ENCODE measurements at regions not wholly inside any gene's neighbourhood (a gene's known extent, or its start where the extent isn't known, plus 50 kb on each side); places are given as distances from the start of the nearest gene placed in this dataset.

GRCh38 chr5:66538531-66538930, 57.7 kb upstream of the MAST4 start:
- Histone ChIP-seq H2BK5ac (ENCODE audit: low read length) (no peak overlapping the region), H3K4me3 (ENCODE audit: low read length in 2 of 2) (no peak overlapping the region), H4K8ac (ENCODE audit: low read depth, low read length) (no peak overlapping the region), H2BK120ac (ENCODE audit: low read depth, low read length) (no peak overlapping the region), H3K4me2 (ENCODE audit: insufficient read depth, low read length, poor library complexity, severe bottlenecking) (no peak overlapping the region), H3K36me3 (replicated peaks in 1 of 2; ENCODE audit: control insufficient read depth in 2 of 2, insufficient read depth in 2 of 2, low read length in 2 of 2) (no peaks in the 10 kb centered on the region), H4K91ac (ENCODE audit: low read depth, low read length, poor library complexity) (no peak overlapping the region), H2AK5ac (ENCODE audit: low read depth, low read length) (no peak overlapping the region), H2BK15ac (ENCODE audit: low read length) (no peak overlapping the region), H3K23ac (ENCODE audit: low read depth, low read length, poor library complexity) (no peak overlapping the region), H2AFZ (ENCODE audit: low read length) (no peak overlapping the region), H3K79me1 (ENCODE audit: low read depth, low read length) (no peaks in the 10 kb centered on the region), H3K18ac (ENCODE audit: low read length) (no peak overlapping the region), H3K9ac (ENCODE audit: low read depth, low read length, poor library complexity) (no peak overlapping the region), H3K14ac (ENCODE audit: low read length) (no peak overlapping the region), H2BK12ac (ENCODE audit: low read length) (no peak overlapping the region), H3K27ac (replicated peaks; ENCODE audit: low read length) (no peak overlapping the region), H3K4ac (ENCODE audit: low read length) (no peak overlapping the region), H3K9me3 (replicated peaks in 1 of 2; ENCODE audit: control insufficient read depth in 2 of 2, insufficient read depth in 1 of 2, low read depth in 1 of 2, low read length in 2 of 2) (no peaks in the 10 kb centered on the region), H3K27me3 (ENCODE audit: control insufficient read depth in 3 of 3, insufficient read depth in 3 of 3, low read depth in 1 of 3, low read length in 3 of 3) (no peaks in the 10 kb centered on the region), H3K4me1 (ENCODE audit: control insufficient read depth in 2 of 2, insufficient read depth in 1 of 2, low read depth in 1 of 2, low read length in 2 of 2) (no peaks in the 10 kb centered on the region)
- WGBS, 2 donors (ENCODE audit: extremely low coverage in 2 of 2, insufficient read length in 2 of 2, insufficient replicate concordance in 1 of 2): no CpG with 5 or more reads among the region's 3 CpGs
- no peak for DNase-seq (ENCODE audit: low spot score)

GRCh38 chr5:66540078-66540477, 56.1 kb upstream of the MAST4 start:
- Histone ChIP-seq H3K9ac (ENCODE audit: low read depth, low read length, poor library complexity) (no peak overlapping the region), H3K4ac (ENCODE audit: low read length) (no peak overlapping the region), H3K9me3 (replicated peaks in 1 of 2; ENCODE audit: control insufficient read depth in 2 of 2, insufficient read depth in 1 of 2, low read depth in 1 of 2, low read length in 2 of 2) (no peaks in the 10 kb centered on the region), H3K4me3 (ENCODE audit: low read length in 2 of 2) (no peak overlapping the region), H2AK5ac (ENCODE audit: low read depth, low read length) (no peak overlapping the region), H3K14ac (ENCODE audit: low read length) (no peak overlapping the region), H2BK12ac (ENCODE audit: low read length) (no peak overlapping the region), H2BK15ac (ENCODE audit: low read length) (no peak overlapping the region), H3K79me1 (ENCODE audit: low read depth, low read length) (no peaks in the 10 kb centered on the region), H3K18ac (ENCODE audit: low read length) (no peak overlapping the region), H3K36me3 (replicated peaks in 1 of 2; ENCODE audit: control insufficient read depth in 2 of 2, insufficient read depth in 2 of 2, low read length in 2 of 2) (no peaks in the 10 kb centered on the region), H3K23ac (ENCODE audit: low read depth, low read length, poor library complexity) (no peak overlapping the region), H3K27me3 (ENCODE audit: control insufficient read depth in 3 of 3, insufficient read depth in 3 of 3, low read depth in 1 of 3, low read length in 3 of 3) (no peaks in the 10 kb centered on the region), H4K8ac (ENCODE audit: low read depth, low read length) (no peak overlapping the region), H3K4me2 (ENCODE audit: insufficient read depth, low read length, poor library complexity, severe bottlenecking) (no peak overlapping the region), H2BK5ac (ENCODE audit: low read length) (no peak overlapping the region), H2AFZ (ENCODE audit: low read length) (no peak overlapping the region), H4K91ac (ENCODE audit: low read depth, low read length, poor library complexity) (no peak overlapping the region), H3K27ac (replicated peaks; ENCODE audit: low read length) (no peak overlapping the region), H2BK120ac (ENCODE audit: low read depth, low read length) (no peak overlapping the region), H3K4me1 (ENCODE audit: control insufficient read depth in 2 of 2, insufficient read depth in 1 of 2, low read depth in 1 of 2, low read length in 2 of 2) (no peaks in the 10 kb centered on the region)
- WGBS, 2 donors (ENCODE audit: extremely low coverage in 2 of 2, insufficient read length in 2 of 2, insufficient replicate concordance in 1 of 2): no CpG with 5 or more reads among the region's 2 CpGs
- DNase-seq (ENCODE audit: low spot score): no peak

DNA sequence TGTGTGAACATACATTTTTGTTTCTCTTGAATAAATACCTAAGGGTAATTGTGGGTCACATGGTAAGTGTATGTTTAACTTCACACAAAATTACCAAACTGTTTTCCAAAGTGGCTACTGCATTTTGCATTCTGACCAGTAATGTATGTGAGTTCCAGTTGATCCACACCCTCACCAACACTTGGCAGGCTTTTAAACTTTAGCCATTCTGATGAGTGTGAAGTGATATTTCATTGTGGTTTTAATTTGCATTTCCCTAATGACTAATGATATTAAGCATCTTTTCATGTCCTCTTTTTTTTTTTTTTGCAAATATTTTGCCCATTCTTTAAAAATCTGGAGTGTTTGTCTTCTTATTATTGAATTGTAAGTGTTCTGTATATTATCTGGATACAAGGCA, 53.5 kb upstream of the MAST4 start:
- Histone ChIP-seq H2AFZ (ENCODE audit: low read length) (no peak overlapping the region), H3K23ac (ENCODE audit: low read depth, low read length, poor library complexity) (no peak overlapping the region), H3K4me1 (ENCODE audit: control insufficient read depth in 2 of 2, insufficient read depth in 1 of 2, low read depth in 1 of 2, low read length in 2 of 2) (no peaks in the 10 kb centered on the region), H2BK12ac (ENCODE audit: low read length) (no peak overlapping the region), H3K9me3 (replicated peaks in 1 of 2; ENCODE audit: control insufficient read depth in 2 of 2, insufficient read depth in 1 of 2, low read depth in 1 of 2, low read length in 2 of 2) (no peaks in the 10 kb centered on the region), H3K9ac (ENCODE audit: low read depth, low read length, poor library complexity) (no peak overlapping the region), H2BK5ac (ENCODE audit: low read length) (no peak overlapping the region), H3K4me3 (ENCODE audit: low read length in 2 of 2) (no peak overlapping the region), H2AK5ac (ENCODE audit: low read depth, low read length) (no peak overlapping the region), H3K4ac (ENCODE audit: low read length) (no peak overlapping the region), H4K8ac (ENCODE audit: low read depth, low read length) (no peak overlapping the region), H3K4me2 (ENCODE audit: insufficient read depth, low read length, poor library complexity, severe bottlenecking) (no peak overlapping the region), H3K79me1 (ENCODE audit: low read depth, low read length) (no peaks in the 10 kb centered on the region), H3K27ac (replicated peaks; ENCODE audit: low read length) (no peak overlapping the region), H2BK120ac (ENCODE audit: low read depth, low read length) (no peak overlapping the region), H3K36me3 (replicated peaks in 1 of 2; ENCODE audit: control insufficient read depth in 2 of 2, insufficient read depth in 2 of 2, low read length in 2 of 2) (no peaks in the 10 kb centered on the region), H3K18ac (ENCODE audit: low read length) (no peak overlapping the region), H2BK15ac (ENCODE audit: low read length) (no peak overlapping the region), H3K14ac (ENCODE audit: low read length) (no peak overlapping the region), H4K91ac (ENCODE audit: low read depth, low read length, poor library complexity) (no peak overlapping the region), H3K27me3 (ENCODE audit: control insufficient read depth in 3 of 3, insufficient read depth in 3 of 3, low read depth in 1 of 3, low read length in 3 of 3) (no peaks in the 10 kb centered on the region)
- no peak for DNase-seq (ENCODE audit: low spot score)

Data from neuronal stem cell (in vitro differentiated cells).